ENCODE measurements at regions not wholly inside any gene's neighbourhood (a gene's known extent, or its start where the extent isn't known, plus 50 kb on each side); places are given as distances from the start of the nearest gene placed in this dataset.

- Histone ChIP-seq H3K9me3 (ENCODE audit: control insufficient read depth in 2 of 2, insufficient read depth in 1 of 2, low read length in 1 of 2) (no peaks in the 10 kb centered on the region), H3K36me3 (ENCODE audit: control insufficient read depth in 2 of 2, insufficient read depth in 2 of 2, low read length in 1 of 2) (no peaks in the 10 kb centered on the region), H3K4me3 (ENCODE audit: low read length in 2 of 2) (no peak overlapping the region), H3K27me3 (ENCODE audit: control insufficient read depth in 2 of 2, insufficient read depth in 1 of 2, low read length in 1 of 2) (no peaks in the 10 kb centered on the region), H3K4me1 (ENCODE audit: control insufficient read depth in 2 of 2, insufficient read depth in 2 of 2, low read length in 2 of 2) (no peaks in the 10 kb centered on the region), H3K27ac (ENCODE audit: low read depth in 1 of 2, low read length in 1 of 2) (no peak overlapping the region)
- WGBS, result 96% methylated on average over 4 of the region's 4 CpGs
- no peak for DNase-seq (ENCODE audit: low read depth in 6 of 9, low spot score in 9 of 9)
These were observed 461.2 kb downstream of the FLRT2 start for GRCh38 chr14:85991156-85991555.

- DNase-seq (ENCODE audit: low read depth in 6 of 9, low spot score in 9 of 9), result no peak
- no peaks in the 10 kb centered on the region for H3K4me1 ChIP-seq (ENCODE audit: control insufficient read depth in 2 of 2, insufficient read depth in 2 of 2, low read length in 2 of 2)
- H3K27ac ChIP-seq (ENCODE audit: low read depth in 1 of 2, low read length in 1 of 2), result no peak overlapping the region
- H3K4me3 ChIP-seq (ENCODE audit: low read length in 2 of 2), result no peak overlapping the region
- H3K27me3 ChIP-seq (ENCODE audit: control insufficient read depth in 2 of 2, insufficient read depth in 1 of 2, low read length in 1 of 2), result no peaks in the 10 kb centered on the region
- H3K36me3 ChIP-seq (ENCODE audit: control insufficient read depth in 2 of 2, insufficient read depth in 2 of 2, low read length in 1 of 2), result no peaks in the 10 kb centered on the region
- H3K9me3 ChIP-seq (ENCODE audit: control insufficient read depth in 2 of 2, insufficient read depth in 1 of 2, low read length in 1 of 2), result no peaks in the 10 kb centered on the region
- 87% methylated on average over 5 of the region's 5 CpGs for WGBS
These were observed 458.0 kb downstream of the FLRT2 start for GRCh38 chr14:85987907-85988306.

GRCh38 chr14:85987292-85987691 is 457.3 kb downstream of the FLRT2 start:
- DNase-seq (ENCODE audit: low read depth in 6 of 9, low spot score in 9 of 9), result no peak
- H3K4me3 ChIP-seq (ENCODE audit: low read length in 2 of 2), result no peak overlapping the region
- H3K27ac ChIP-seq (ENCODE audit: low read depth in 1 of 2, low read length in 1 of 2), result no peak overlapping the region
- H3K4me1 ChIP-seq (ENCODE audit: control insufficient read depth in 2 of 2, insufficient read depth in 2 of 2, low read length in 2 of 2), result no peaks in the 10 kb centered on the region
- WGBS, result 95% methylated on average over 1 of the region's 1 CpG
- no peaks in the 10 kb centered on the region for H3K36me3 ChIP-seq (ENCODE audit: control insufficient read depth in 2 of 2, insufficient read depth in 2 of 2, low read length in 1 of 2)
- no peaks in the 10 kb centered on the region for H3K9me3 ChIP-seq (ENCODE audit: control insufficient read depth in 2 of 2, insufficient read depth in 1 of 2, low read length in 1 of 2)
- H3K27me3 ChIP-seq (ENCODE audit: control insufficient read depth in 2 of 2, insufficient read depth in 1 of 2, low read length in 1 of 2), result no peaks in the 10 kb centered on the region

- no peaks in the 10 kb centered on the region for H3K4me1 ChIP-seq (ENCODE audit: control insufficient read depth in 2 of 2, insufficient read depth in 2 of 2, low read length in 2 of 2)
- DNase-seq (ENCODE audit: low read depth in 6 of 9, low spot score in 9 of 9), result no peak
- no peak overlapping the region for H3K4me3 ChIP-seq (ENCODE audit: low read length in 2 of 2)
- H3K9me3 ChIP-seq (ENCODE audit: control insufficient read depth in 2 of 2, insufficient read depth in 1 of 2, low read length in 1 of 2), result peaks cover 0 to 9% of the 10 kb centered on the region in 2 donors
- H3K27ac ChIP-seq (ENCODE audit: low read depth in 1 of 2, low read length in 1 of 2), result no peak overlapping the region
- no peaks in the 10 kb centered on the region for H3K36me3 ChIP-seq (ENCODE audit: control insufficient read depth in 2 of 2, insufficient read depth in 2 of 2, low read length in 1 of 2)
- WGBS, result 91% methylated on average over 1 of the region's 1 CpG
- no peaks in the 10 kb centered on the region for H3K27me3 ChIP-seq (ENCODE audit: control insufficient read depth in 2 of 2, insufficient read depth in 1 of 2, low read length in 1 of 2)
These were observed 448.8 kb downstream of the FLRT2 start for GRCh38 chr14:85978582-85979250.

- Histone ChIP-seq H3K36me3 (ENCODE audit: control insufficient read depth in 2 of 2, insufficient read depth in 2 of 2, low read length in 1 of 2) (no peaks in the 10 kb centered on the region), H3K27me3 (ENCODE audit: control insufficient read depth in 2 of 2, insufficient read depth in 1 of 2, low read length in 1 of 2) (no peaks in the 10 kb centered on the region), H3K27ac (ENCODE audit: low read depth in 1 of 2, low read length in 1 of 2) (no peak overlapping the region), H3K9me3 (ENCODE audit: control insufficient read depth in 2 of 2, insufficient read depth in 1 of 2, low read length in 1 of 2) (peaks cover 0 to 9% of the 10 kb centered on the region in 2 donors), H3K4me1 (ENCODE audit: control insufficient read depth in 2 of 2, insufficient read depth in 2 of 2, low read length in 2 of 2) (no peaks in the 10 kb centered on the region), H3K4me3 (ENCODE audit: low read length in 2 of 2) (no peak overlapping the region)
- WGBS, result 89% methylated on average over 8 of the region's 8 CpGs
- no peak for DNase-seq (ENCODE audit: low read depth in 6 of 9, low spot score in 9 of 9)
These were observed 444.7 kb downstream of the FLRT2 start for GRCh38 chr14:85974602-85975001.

- Histone ChIP-seq H3K36me3 (ENCODE audit: control insufficient read depth in 2 of 2, insufficient read depth in 2 of 2, low read length in 1 of 2) (no peaks in the 10 kb centered on the region), H3K27me3 (ENCODE audit: control insufficient read depth in 2 of 2, insufficient read depth in 1 of 2, low read length in 1 of 2) (no peaks in the 10 kb centered on the region), H3K4me1 (ENCODE audit: control insufficient read depth in 2 of 2, insufficient read depth in 2 of 2, low read length in 2 of 2) (no peaks in the 10 kb centered on the region), H3K27ac (ENCODE audit: low read depth in 1 of 2, low read length in 1 of 2) (no peak overlapping the region), H3K4me3 (ENCODE audit: low read length in 2 of 2) (no peak overlapping the region), H3K9me3 (ENCODE audit: control insufficient read depth in 2 of 2, insufficient read depth in 1 of 2, low read length in 1 of 2) (no peaks in the 10 kb centered on the region)
- DNase-seq (ENCODE audit: low read depth in 6 of 9, low spot score in 9 of 9), result no peak
These were observed 433.5 kb downstream of the FLRT2 start for GRCh38 chr14:85963486-85963885.

GRCh38 chr14:85960756-85961155 is 430.8 kb downstream of the FLRT2 start:
- no peak overlapping the region for H3K27ac ChIP-seq (ENCODE audit: low read depth in 1 of 2, low read length in 1 of 2)
- H3K27me3 ChIP-seq (ENCODE audit: control insufficient read depth in 2 of 2, insufficient read depth in 1 of 2, low read length in 1 of 2), result no peaks in the 10 kb centered on the region
- WGBS, result 68% methylated on average over 2 of the region's 2 CpGs
- no peak overlapping the region for H3K4me3 ChIP-seq (ENCODE audit: low read length in 2 of 2)
- no peaks in the 10 kb centered on the region for H3K4me1 ChIP-seq (ENCODE audit: control insufficient read depth in 2 of 2, insufficient read depth in 2 of 2, low read length in 2 of 2)
- H3K36me3 ChIP-seq (ENCODE audit: control insufficient read depth in 2 of 2, insufficient read depth in 2 of 2, low read length in 1 of 2), result no peaks in the 10 kb centered on the region
- no peaks in the 10 kb centered on the region for H3K9me3 ChIP-seq (ENCODE audit: control insufficient read depth in 2 of 2, insufficient read depth in 1 of 2, low read length in 1 of 2)
- DNase-seq (ENCODE audit: low read depth in 6 of 9, low spot score in 9 of 9), result no peak

- no peaks in the 10 kb centered on the region for H3K9me3 ChIP-seq (ENCODE audit: control insufficient read depth in 2 of 2, insufficient read depth in 1 of 2, low read length in 1 of 2)
- H3K4me1 ChIP-seq (ENCODE audit: control insufficient read depth in 2 of 2, insufficient read depth in 2 of 2, low read length in 2 of 2), result no peaks in the 10 kb centered on the region
- H3K27ac ChIP-seq (ENCODE audit: low read depth in 1 of 2, low read length in 1 of 2), result no peak overlapping the region
- 90% methylated on average over 3 of the region's 3 CpGs for WGBS
- H3K36me3 ChIP-seq (ENCODE audit: control insufficient read depth in 2 of 2, insufficient read depth in 2 of 2, low read length in 1 of 2), result no peaks in the 10 kb centered on the region
- H3K27me3 ChIP-seq (ENCODE audit: control insufficient read depth in 2 of 2, insufficient read depth in 1 of 2, low read length in 1 of 2), result no peaks in the 10 kb centered on the region
- no peak for DNase-seq (ENCODE audit: low read depth in 6 of 9, low spot score in 9 of 9)
- no peak overlapping the region for H3K4me3 ChIP-seq (ENCODE audit: low read length in 2 of 2)
These were observed 429.1 kb downstream of the FLRT2 start for GRCh38 chr14:85959063-85959462.

GRCh38 chr14:85958069-85958468 is 428.1 kb downstream of the FLRT2 start:
- no peak for DNase-seq (ENCODE audit: low read depth in 6 of 9, low spot score in 9 of 9)
- no peak overlapping the region for H3K4me3 ChIP-seq (ENCODE audit: low read length in 2 of 2)
- 93% methylated on average over 1 of the region's 1 CpG for WGBS
- no peaks in the 10 kb centered on the region for H3K36me3 ChIP-seq (ENCODE audit: control insufficient read depth in 2 of 2, insufficient read depth in 2 of 2, low read length in 1 of 2)
- H3K4me1 ChIP-seq (ENCODE audit: control insufficient read depth in 2 of 2, insufficient read depth in 2 of 2, low read length in 2 of 2), result no peaks in the 10 kb centered on the region
- H3K27me3 ChIP-seq (ENCODE audit: control insufficient read depth in 2 of 2, insufficient read depth in 1 of 2, low read length in 1 of 2), result no peaks in the 10 kb centered on the region
- H3K9me3 ChIP-seq (ENCODE audit: control insufficient read depth in 2 of 2, insufficient read depth in 1 of 2, low read length in 1 of 2), result no peaks in the 10 kb centered on the region
- no peak overlapping the region for H3K27ac ChIP-seq (ENCODE audit: low read depth in 1 of 2, low read length in 1 of 2)

- no peaks in the 10 kb centered on the region for H3K36me3 ChIP-seq (ENCODE audit: control insufficient read depth in 2 of 2, insufficient read depth in 2 of 2, low read length in 1 of 2)
- H3K4me1 ChIP-seq (ENCODE audit: control insufficient read depth in 2 of 2, insufficient read depth in 2 of 2, low read length in 2 of 2), result peaks cover 0 to 1% of the 10 kb centered on the region in 2 donors
- H3K27ac ChIP-seq (ENCODE audit: low read depth in 1 of 2, low read length in 1 of 2), result no peak overlapping the region
- DNase-seq (ENCODE audit: low read depth in 6 of 9, low spot score in 9 of 9), result no peak
- WGBS, result 81% methylated on average over 3 of the region's 3 CpGs
- H3K9me3 ChIP-seq (ENCODE audit: control insufficient read depth in 2 of 2, insufficient read depth in 1 of 2, low read length in 1 of 2), result no peaks in the 10 kb centered on the region
- H3K27me3 ChIP-seq (ENCODE audit: control insufficient read depth in 2 of 2, insufficient read depth in 1 of 2, low read length in 1 of 2), result no peaks in the 10 kb centered on the region
- no peak overlapping the region for H3K4me3 ChIP-seq (ENCODE audit: low read length in 2 of 2)
These were observed 423.3 kb downstream of the FLRT2 start for GRCh38 chr14:85953265-85953664.

Measured in thymus (tissue), 11 donors.